SK-N-DZ (cell line): ENCODE measurements at regions not wholly inside any gene's neighbourhood (a gene's known extent, or its start where the extent isn't known, plus 50 kb on each side); places are given as distances from the start of the nearest gene placed in this dataset.

Source experiments
- DNase-seq: peaks from one replicate; pipeline ENCODE4 v3.0.0-alpha.2; 2015; ENCODE audit warnings: low spot score

GRCh38 chr5:171629221-171629620 is 156.4 kb upstream of the SMIM23 start:
- no peak for DNase-seq

GRCh38 chr5:171629628-171630349 is 155.8 kb upstream of the SMIM23 start:
- peak; percentile 70 for DNase-seq

GRCh38 chr5:171630350-171631065 is 155.1 kb upstream of the SMIM23 start:
- DNase-seq: no peak

GRCh38 chr5:171632616-171633015 is 153.0 kb upstream of the SMIM23 start:
- DNase-seq: no peak

- DNase-seq: no peak
These were observed 151.7 kb upstream of the SMIM23 start for GRCh38 chr5:171633776-171634470.

- DNase-seq: no peak
These were observed 151.1 kb upstream of the SMIM23 start for GRCh38 chr5:171634511-171634910.

DNA sequence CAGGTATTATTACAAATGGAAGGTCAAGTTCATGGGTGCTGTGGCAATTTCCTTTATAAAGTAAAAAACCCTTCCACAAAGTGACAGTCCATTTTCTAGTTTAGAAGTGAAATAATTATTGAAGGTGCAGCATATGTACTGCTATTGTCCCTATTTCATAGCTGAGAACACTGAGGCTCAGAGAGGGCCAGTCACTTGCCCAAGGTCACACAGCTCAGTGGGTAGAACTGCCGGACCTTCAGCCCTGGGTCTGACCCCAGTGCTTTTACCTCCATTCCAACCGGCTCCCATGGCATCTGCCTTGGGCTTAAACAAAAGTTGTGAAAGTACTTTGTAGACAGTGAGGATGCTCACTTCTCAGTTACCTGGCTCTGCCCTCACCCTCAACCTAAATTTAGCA is 150.6 kb upstream of the SMIM23 start:
- DNase-seq: no peak

DNA sequence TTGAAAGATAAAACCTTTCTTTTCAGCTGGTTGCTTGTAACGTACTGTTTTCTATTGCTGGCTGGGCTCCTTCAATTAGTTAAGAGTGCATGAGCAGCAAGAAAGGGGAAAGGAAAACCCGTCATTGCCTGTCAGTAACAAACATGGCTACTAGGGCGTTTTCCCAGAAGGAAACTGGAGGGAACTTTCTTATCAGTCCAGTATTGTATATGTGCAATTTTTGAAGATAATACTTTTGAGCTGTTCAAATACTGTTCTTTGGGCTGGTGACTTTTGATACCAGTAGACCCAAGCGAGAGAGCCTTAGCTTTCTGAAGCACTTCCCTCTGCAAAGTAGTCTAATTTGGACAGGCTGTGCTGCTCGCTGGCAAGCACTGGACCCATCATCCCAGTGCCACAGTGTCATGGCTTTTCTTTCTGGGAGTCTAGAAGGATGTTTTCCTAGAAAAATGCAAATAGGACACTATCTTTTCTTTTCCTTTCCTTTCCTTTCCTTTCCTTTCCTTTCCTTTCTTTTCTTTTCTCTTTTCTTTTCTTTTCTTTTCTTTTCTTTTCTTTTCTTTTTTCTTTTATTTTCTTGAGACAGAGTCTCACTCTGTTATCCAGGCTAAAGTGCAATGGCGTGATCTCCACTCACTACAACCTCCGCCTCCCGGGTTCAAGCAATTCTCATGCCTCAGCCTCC is 149.9 kb upstream of the SMIM23 start:
- DNase-seq: no peak

DNA sequence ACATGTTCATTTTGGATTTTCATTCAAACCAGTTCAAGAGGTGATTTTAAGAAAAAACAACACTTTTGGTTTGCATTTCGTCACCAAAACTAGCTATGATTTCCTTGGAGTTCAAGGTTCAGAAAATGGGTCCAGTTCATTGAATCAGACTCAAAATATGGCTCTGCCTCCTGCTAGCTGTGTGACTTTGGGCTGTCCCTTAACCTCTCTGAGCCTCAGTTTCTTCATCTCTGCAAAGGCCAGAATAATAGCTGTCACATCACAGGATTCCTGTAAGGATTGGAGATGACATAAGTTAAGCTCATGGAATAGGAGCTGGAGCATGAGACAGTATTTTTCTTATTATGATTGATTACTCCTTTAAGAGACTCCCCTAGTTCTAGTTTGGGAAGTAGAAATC is 147.8 kb upstream of the SMIM23 start:
- DNase-seq: no peak

DNA sequence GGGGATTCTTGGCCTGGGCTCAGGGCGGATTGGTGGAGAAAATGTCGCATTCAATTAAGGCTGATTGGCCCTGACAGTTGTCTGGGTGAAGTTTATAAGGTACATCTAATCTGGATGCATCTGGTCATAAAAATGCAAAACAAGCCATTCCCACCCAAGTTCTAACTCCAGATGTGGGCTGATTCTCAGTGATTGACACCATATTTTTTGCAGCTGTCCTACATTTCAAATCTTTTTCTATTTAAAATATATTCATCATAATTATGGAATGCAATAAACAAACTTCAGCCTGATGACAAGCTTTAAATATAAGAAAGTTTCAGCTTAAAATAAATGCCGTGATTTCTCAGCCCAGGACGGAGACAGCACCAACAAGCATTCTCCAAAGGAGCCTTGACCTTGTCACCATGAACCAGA is 146.4 kb upstream of the SMIM23 start:
- peak; percentile 36 for DNase-seq

DNA sequence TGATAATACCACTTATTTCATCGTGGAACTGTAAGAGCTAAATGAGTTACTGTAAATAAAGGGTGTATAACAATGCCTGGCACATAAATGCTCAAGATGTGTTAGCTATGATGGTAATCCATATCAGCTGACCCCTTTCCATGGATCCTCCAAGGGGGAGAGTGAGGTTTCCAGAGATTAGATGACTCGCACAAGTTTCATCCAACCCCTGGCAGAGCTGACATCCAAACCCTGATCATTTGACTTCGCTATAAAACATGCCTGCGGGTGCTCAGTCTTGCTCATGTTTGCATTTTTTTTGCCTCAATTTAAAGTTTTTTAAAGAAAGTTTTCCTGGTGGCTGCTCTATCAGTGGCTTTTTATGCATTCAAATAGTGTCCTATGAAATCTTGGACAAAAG is 145.7 kb upstream of the SMIM23 start:
- DNase-seq: no peak

- DNase-seq: no peak
These were observed 145.1 kb upstream of the SMIM23 start for GRCh38 chr5:171640480-171640879.

- no peak for DNase-seq
These were observed 143.7 kb upstream of the SMIM23 start for GRCh38 chr5:171641891-171642290.

- DNase-seq: no peak
These were observed 142.7 kb upstream of the SMIM23 start for GRCh38 chr5:171642894-171643293.

- peak; percentile 23 for DNase-seq
These were observed 141.1 kb upstream of the SMIM23 start for GRCh38 chr5:171644536-171644935.

GRCh38 chr5:171646102-171647042 is 139.2 kb upstream of the SMIM23 start:
- peak; percentile 21 for DNase-seq

DNA sequence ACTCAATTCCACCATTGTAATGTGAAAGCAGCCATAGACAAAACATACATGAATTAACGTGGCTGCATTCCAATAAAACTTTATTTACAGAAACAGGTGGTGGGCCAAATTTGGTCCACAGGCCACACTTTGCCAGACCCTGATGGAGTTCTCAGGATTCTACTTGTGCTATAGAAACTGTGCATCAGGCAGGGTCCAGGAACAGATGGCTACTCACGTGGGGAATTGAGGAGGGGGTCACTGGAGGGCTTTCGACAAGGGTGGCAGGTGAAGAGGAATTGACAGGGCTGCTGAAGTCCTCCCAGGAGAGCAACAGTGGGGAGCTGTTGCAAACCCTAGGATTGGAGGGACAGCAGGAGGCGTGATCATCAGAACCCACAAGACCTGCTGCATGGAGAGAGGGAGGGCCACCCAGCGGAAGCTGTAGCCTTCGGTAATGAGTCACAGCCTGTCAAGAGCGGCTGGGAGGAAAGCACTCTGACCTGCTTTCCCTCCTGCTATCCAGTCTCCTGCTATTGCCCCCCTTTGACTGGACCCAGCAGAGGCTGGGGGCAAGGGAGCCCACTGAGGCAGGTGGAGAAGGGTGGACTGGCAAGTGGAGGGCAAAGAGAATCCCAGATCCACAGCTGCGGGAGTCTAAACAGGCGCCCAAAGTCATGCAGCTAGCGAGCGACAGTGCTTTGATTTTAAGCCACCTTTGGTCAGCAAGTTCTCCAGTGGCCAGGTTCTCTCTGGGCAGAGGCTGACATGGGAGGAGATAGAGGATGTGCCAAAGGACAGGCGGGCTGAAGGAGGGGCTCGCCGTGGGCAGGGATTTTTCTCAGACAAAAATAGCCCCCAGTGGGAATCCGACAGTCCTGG is 138.3 kb upstream of the SMIM23 start:
- peak; percentile 43 for DNase-seq

DNA sequence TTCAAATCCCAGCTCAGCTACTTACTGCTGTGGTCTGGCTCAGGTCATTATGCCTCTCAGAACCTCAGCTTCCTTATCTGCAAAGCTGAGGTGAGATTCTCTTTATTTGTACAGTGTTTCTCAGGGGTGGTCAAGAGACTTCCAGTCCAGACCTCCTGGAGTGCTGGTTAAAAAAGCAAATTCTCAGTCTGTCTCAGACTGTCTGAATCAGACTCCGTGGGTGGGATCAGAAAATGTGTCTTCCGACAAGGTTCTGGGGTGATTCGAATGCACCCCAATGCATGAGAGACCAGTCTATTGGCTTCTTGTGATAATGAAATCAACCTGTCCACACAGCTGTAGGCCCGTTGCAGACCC is 137.7 kb upstream of the SMIM23 start:
- DNase-seq: no peak

- DNase-seq: no peak
These were observed 137.1 kb upstream of the SMIM23 start for GRCh38 chr5:171648279-171649074.
